GM18861 (cell line): ENCODE measurements at regions not wholly inside any gene's neighbourhood (a gene's known extent, or its start where the extent isn't known, plus 50 kb on each side); places are given as distances from the start of the nearest gene placed in this dataset.

Experiments used
- ATAC-seq: cut with Tn5 transposase; IDR thresholded peaks from one replicate; pipeline ENCODE4 v1.9.1; 2021; ENCODE audit not compliant: unreplicated experiment

DNA sequence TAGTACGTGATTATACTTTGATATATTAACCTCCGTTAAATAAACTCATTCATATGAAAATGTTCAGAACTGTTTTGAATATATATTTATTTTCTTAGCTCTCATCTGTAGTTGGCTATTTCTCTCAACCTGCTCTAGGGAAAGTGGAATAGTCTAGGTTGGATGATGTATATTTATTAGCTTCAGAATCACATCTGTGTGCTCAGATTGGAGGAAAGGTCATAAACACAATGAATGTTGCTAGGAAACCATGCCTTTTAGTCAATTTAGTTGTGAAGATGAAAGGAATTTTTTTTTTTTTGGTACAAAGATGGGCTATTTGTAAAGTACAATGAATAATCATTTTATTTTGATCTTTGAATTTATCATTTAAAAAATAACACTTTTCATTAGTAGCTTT, 439.1 kb downstream of the FOXG1 start:
- no peak for ATAC-seq

DNA sequence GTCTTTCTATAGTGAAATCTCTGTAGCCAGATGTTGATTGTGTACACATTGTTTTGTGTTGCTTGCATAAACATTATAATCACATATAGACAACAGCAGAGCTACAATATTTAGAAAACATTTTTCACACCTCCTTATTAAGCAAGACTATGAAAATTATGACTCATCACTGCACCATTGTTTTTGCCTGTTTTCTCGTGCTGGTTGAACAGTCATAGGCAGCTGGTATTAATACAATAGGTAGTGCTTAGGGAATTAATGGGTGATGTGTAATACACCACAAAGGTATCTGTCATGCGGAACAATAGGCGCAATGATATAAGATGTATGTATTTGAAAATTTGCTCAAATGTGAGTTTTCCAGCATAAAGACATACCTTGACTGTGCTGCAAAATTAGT, 449.3 kb downstream of the FOXG1 start:
- no peak for ATAC-seq

DNA sequence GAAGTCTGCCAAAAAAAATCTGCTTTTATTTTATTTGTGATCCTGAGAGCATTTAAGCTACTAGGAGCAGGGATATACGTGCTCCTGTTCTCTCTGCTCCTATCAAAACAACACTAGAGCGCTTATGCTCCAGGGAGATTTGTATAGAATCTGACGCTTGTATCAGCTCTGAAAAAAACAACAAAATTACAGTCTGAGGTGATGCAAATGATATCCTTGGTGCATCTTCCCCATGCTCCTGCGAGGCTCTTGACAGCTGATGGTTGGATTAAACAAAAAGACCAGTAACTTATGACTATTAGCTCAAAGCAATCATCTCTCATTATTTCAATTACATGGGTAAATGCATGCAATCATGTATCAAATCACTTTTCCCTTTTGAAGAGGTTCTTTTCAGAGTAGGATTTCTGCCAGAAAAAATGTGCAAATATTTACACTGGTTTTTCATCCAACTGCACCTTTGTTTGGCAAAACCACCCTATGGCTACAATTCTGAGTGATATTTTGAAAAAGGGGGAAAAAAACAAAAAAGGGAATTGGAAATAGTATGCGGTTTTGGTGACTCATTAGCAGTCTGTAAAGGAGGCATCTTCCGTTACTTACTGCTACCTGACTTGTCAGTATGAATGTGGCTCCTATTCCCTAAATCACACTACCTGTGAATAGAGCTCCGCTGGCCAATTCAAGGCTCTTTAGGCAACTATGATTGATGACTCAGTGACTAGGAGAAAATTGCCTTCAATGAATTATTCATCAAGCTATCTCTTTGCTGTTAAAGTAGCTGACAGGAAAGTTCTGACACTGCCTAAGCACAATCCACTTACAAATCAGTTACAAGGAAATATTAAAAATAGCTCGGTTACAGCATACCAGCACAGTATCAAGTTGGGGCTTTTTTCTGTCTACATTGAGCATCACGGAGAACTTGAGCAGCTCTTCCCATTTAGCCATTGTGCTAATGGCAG, 450.0 kb downstream of the FOXG1 start:
- no peak for ATAC-seq

- ATAC-seq, result no peak
These were observed 451.3 kb downstream of the FOXG1 start for GRCh38 chr14:29217813-29218450.

- no peak for ATAC-seq
These were observed 453.5 kb downstream of the FOXG1 start for GRCh38 chr14:29220072-29220471.

DNA sequence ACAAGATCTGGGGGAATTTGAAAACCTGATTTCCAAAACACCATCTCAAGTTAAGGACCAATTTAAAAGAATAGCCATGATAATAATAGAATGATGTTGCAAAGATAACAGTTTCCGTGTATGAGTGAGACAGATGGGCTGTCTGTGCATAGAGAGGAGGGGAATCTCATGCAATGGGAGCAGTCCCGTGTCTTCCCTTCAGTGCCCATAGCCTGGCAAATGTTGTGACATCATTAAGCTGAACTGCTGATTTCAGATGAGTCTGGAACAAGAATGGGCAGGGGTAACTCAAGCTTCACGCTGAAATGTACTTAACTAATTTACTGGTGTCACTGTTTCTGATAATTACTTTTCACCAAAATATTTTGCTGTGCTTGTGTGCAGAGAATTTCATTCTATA, 454.0 kb downstream of the FOXG1 start:
- ATAC-seq, result no peak

DNA sequence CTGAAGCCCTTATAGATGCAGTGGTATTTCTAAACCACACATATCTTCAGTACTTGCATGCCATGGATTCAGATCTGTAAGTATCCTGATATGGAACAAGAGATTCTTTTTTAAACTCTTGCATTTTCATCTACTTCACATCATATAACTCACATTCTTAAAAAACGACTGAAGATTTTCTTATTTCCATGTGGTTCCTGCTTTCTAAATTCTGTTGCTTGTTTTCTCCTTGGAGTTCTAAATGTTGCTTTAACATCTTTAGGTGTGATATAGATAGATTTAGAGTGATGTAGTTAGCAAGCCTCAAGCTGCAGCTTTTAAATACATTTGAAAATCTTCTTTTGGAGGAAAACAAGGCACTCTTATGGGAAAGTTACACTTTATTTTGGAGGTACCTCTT, 455.4 kb downstream of the FOXG1 start:
- no peak for ATAC-seq

- no peak for ATAC-seq
These were observed 456.2 kb downstream of the FOXG1 start for GRCh38 chr14:29222671-29223268.

DNA sequence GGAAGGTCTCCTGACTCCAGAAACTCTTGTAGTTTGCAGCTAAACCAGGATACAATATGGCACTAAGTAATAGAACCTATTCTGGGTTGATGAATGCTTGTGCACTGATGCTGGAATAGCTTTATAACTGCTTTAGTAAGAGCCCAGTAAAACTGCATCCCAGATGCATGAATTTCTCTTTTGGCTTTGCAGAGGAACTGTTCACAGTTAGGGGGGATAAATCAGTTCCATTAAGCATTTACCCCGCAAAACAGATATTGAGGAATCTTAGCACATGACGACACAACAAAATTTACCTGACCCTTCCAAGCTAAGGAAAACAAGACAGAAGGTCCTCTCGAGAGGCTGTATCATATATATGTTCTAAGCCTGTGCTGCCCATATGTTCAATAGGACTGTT, 457.4 kb downstream of the FOXG1 start:
- ATAC-seq, result no peak

DNA sequence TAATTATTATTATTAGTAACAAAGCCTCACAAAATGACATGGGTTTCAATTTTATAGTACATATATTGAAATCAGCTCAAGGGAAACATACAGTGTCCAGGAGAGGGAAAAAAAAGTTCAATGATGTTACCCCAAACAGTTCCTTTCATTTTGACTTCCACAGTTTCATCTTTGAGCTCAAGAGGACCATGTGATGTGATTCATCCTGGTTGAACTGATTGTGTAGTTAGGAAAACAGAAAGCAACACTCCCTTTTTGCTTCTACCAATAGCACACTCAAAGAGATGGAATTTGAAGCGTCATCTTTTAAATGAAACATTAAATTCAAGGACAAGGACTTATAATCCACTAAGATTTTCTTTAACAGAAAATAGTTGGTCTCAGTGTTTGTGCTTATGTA, 461.0 kb downstream of the FOXG1 start:
- ATAC-seq, result no peak

GRCh38 chr14:29232153-29232552, 465.6 kb downstream of the FOXG1 start:
- no peak for ATAC-seq

DNA sequence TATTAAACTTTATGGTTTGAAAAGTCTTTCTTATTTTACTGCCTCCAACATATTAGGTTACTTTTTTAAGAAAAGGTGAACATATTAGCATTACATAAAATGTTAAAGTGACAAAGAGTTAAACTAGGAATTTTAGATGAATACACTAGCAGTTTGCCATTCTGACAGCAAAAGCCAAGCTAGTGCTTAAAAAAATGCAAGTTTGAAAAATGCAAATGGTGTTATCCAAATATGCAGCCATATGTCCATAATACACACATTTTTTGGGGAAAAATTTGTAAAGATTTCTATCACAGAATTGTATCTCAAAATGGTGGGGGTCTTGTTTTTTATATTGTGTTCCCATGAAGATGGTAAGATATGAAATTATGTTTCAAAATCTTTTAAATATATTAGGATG, 466.1 kb downstream of the FOXG1 start:
- no peak for ATAC-seq

DNA sequence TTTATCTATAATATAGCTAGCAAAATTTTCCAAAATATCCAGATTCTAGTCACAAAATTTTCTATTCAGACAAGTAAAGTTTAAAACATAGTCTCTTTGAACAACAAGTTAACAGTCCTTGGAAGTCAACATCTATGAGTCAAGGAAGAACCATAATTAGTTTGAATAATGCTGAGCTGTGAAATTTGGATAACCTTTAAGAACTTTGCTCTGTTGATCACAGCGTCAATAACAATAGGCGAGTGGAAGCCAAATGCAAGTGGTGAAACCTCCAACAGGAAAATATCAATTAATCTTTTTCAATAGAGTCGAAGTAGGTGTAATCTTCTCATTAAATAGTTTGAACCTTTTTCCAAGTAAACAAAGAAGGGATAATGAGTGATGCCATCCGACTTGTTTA, 466.6 kb downstream of the FOXG1 start:
- no peak for ATAC-seq

GRCh38 chr14:29235991-29236390, 469.4 kb downstream of the FOXG1 start:
- ATAC-seq, result no peak

- no peak for ATAC-seq
These were observed 469.8 kb downstream of the FOXG1 start for GRCh38 chr14:29236401-29236800.

DNA sequence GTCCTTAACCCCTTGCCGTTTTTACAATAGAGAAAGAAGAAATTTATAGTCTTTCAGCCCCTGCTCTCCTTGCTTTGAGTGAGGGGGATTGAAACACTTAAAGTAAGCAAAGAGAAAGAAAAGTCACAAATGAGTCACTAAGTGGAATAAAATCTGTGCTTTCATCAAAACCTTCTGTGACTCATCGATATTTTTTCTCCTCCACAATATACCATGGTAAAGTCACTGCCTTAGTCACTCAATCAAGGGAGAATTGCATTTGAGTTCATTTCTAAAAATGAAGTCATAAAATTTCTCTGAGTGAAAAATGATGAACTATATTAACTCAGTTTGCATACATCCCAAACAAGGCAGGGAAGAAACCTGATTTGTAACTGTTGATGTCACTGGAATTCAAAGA, 470.3 kb downstream of the FOXG1 start:
- ATAC-seq, result no peak

- ATAC-seq, result no peak
These were observed 473.5 kb downstream of the FOXG1 start for GRCh38 chr14:29240066-29240465.

- ATAC-seq, result no peak
These were observed 476.5 kb downstream of the FOXG1 start for GRCh38 chr14:29242755-29243754.

GRCh38 chr14:29255692-29256091, 489.1 kb downstream of the FOXG1 start:
- no peak for ATAC-seq

DNA sequence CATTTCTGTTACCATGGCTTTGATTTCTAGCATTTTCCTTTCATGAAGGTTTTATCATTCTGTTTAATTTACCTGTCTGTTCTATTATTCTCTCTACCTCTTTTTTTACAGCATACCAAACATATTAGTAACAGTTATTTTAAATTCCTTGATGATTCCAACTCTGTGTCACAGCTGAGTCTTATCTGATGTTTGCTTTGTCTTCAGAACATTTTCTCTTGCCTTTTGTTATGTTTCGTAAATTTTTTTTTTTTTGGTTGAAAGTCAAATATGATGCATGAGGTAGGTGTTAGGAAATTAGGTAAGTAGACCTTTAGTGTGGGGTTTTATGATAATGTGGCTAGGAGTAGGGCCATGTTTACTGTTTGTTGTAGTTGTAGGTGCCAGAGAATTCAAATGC, 496.4 kb downstream of the FOXG1 start:
- no peak for ATAC-seq

DNA sequence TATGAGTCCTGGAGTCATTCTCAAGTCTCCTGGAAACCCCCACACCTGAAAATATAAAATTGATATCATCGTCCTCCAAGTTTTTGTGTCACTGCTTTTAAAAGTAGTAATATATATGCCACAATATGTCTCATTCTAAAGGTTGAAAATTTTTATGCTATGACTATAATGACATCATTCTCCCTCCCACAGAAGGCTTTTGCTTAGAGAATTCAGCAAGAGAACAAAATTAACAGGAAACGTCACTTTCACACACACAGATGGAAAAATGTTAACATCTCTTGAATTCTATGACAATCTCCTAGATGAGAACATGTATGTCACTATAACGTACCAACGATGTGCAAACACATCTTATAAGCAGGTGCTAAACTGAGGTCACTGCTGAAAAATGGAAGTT, 498.3 kb downstream of the FOXG1 start:
- ATAC-seq, result no peak
